Right cardiac atrium (tissue), 5 donors: ENCODE measurements at regions not wholly inside any gene's neighbourhood (a gene's known extent, or its start where the extent isn't known, plus 50 kb on each side); places are given as distances from the start of the nearest gene placed in this dataset.

Experiments used
- ATAC-seq, 2 donors: fragments of 200-7000 bp; cut with Tn5 transposase; one replicate each; pipeline versions ENCODE4 v1.8.0 to v1.9.1; 2020; ENCODE audit warnings: moderate library complexity in 2 of 2, mild to moderate bottlenecking in 1 of 2
- DNase-seq, 3 donors: peaks; one replicate each; pipeline ENCODE4 v3.0.0-alpha.2; 2020
- H3K27ac ChIP-seq: one replicate; pipeline ENCODE4 v1.5.1; 2013; ENCODE audit warnings: mild to moderate bottlenecking, low read length, control low read depth, moderate library complexity
- H3K27me3 ChIP-seq: one replicate; pipeline ENCODE4 v1.6.1; 2013; ENCODE audit not compliant: control insufficient read depth, insufficient read depth
- H3K4me1 ChIP-seq: one replicate; pipeline ENCODE4 v1.6.1; 2013; ENCODE audit warnings: low read length; ENCODE audit not compliant: control insufficient read depth, insufficient read depth
- H3K4me3 ChIP-seq: one replicate; pipeline ENCODE4 v1.5.1; 2013; ENCODE audit warnings: low read length, control low read depth
- H3K9me3 ChIP-seq: one replicate; pipeline ENCODE4 v1.6.1; 2013; ENCODE audit warnings: low read length; ENCODE audit not compliant: control insufficient read depth
- WGBS: extraction: QIAGEN DNeasy Blood & Tissue Kit; methylation state at CpG from one replicate; pipeline ENCODE4 v1.1.7; 2013; 5-methylcytosine and 5-hydroxymethylcytosine counted together
- intact Hi-C, 4 donors: fragments of 100-400 bp; cut with DNase I; formaldehyde crosslinking; loops; one replicate each; pipeline versions ENCODE4 v1.11.0 to v1.14.0; 2022 to 2023
- donor health status: healthy with polysubstance abuse.
- donor health status: DM: no; HTN: yes; CAD: no.
- donor health status: DM: no; HTN: no; CAD: no.
- donor health status: DM: no; HTN: yes; CAD: no; lungs with severe emphysema.
- donor health status: DM: yes; HTN: yes; CAD: no.

- Histone ChIP-seq H3K4me3 (no peak overlapping the region), H3K4me1 (no peaks in the 10 kb centered on the region), H3K27me3 (no peaks in the 10 kb centered on the region), H3K27ac (no peak overlapping the region), H3K9me3 (no peaks in the 10 kb centered on the region)
- 87% methylated on average over 2 of the region's 2 CpGs for WGBS
- ATAC-seq, result no peak
- intact Hi-C loops, result no loop called here
- no peak for DNase-seq
These were observed 726.7 kb downstream of the PCDH18 start for GRCh38 chr4:136805617-136806016.

DNA sequence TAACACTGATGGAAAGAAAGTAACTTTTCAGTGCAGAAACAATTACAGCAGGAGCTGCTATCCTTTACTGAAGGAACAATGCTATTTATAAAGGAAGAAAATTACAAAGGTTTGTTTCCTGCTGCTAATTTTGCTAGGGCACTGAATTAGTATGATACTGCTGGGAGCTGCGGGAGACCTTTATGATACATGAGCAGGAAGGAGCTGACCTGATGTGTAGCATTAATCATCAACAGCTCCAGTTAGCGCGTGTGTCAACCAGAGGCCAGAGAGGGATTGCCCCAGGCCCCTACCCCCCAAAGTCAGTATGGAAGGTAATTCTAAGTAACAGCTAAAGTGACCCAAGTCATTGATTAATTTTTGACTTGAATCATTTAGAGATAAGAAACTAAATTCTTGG lies 728.9 kb downstream of the PCDH18 start:
- DNase-seq (no peak), ATAC-seq (no peak)
- Histone ChIP-seq H3K9me3 (no peaks in the 10 kb centered on the region), H3K4me3 (no peak overlapping the region), H3K27me3 (no peaks in the 10 kb centered on the region), H3K27ac (no peak overlapping the region), H3K4me1 (no peaks in the 10 kb centered on the region)
- 67% methylated on average over 3 of the region's 3 CpGs for WGBS
- intact Hi-C loops, result no loop called here

DNA sequence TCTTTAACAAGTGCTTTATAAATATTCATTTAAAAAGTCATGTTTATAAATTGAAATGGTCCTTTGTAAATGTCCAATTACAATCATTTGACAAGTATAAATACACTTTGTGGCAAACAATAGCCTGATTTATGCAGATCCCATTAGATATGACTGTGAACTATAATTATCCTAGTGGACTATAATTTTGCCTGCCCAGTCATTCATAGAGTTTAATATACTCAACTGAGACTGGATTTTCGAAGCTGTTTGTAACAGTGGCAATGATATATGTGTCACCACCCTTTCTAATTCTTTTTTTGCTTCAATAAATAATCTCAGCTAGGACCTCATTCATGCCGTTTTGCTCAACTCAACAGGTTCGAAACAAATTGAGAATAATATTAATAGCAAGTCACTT lies 732.0 kb downstream of the PCDH18 start:
- Histone ChIP-seq H3K27me3 (no peaks in the 10 kb centered on the region), H3K4me3 (no peak overlapping the region), H3K4me1 (no peaks in the 10 kb centered on the region), H3K9me3 (no peaks in the 10 kb centered on the region), H3K27ac (no peak overlapping the region)
- DNase-seq (no peak), ATAC-seq (no peak)
- 71% methylated on average over 3 of the region's 3 CpGs for WGBS
- intact Hi-C loops, result no loop called here

DNA sequence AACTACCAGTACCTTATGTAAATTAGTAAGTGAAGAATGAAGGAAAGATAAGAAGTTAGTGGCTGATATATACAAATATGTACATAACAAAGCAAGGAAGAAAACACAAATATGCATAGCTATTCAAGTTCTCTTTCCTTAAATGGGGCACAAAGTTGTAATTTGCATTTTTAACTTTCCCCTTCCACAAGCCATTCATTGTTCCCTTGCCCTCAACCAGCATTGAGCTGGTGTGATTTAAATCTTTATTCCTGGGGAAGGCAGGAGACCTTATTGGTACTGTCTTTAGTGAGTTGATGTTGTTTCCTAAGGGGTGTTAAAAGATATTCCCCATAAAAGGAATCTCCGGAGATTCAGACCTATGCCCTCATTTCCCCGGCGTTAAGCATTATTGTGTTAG lies 735.3 kb downstream of the PCDH18 start:
- no peaks in the 10 kb centered on the region for H3K9me3 ChIP-seq
- 74% methylated on average over 3 of the region's 3 CpGs for WGBS
- H3K4me3 ChIP-seq, result no peak overlapping the region
- H3K4me1 ChIP-seq, result no peaks in the 10 kb centered on the region
- H3K27ac ChIP-seq, result no peak overlapping the region
- ATAC-seq (no peak), DNase-seq (no peak)
- intact Hi-C loops, result no loop called here
- no peaks in the 10 kb centered on the region for H3K27me3 ChIP-seq

DNA sequence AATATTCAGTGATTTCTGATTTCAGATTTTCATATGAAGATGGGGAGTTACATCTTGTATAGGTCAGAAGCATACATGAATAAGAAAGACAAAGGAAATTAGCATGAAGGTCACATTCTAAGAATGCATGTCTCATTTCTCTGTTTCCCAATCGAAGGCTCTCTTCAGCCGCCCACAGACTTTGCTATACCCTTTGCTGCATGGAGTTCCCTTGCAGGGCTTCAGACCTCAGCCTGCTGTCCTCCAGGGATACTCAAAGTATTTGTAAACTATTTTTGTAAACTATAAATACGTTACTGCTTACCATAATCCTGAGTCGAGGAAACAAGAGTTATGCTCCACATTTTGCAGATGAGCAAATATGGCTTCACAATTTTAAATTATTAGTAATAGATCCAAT lies 738.4 kb downstream of the PCDH18 start:
- Histone ChIP-seq H3K4me3 (no peak overlapping the region), H3K9me3 (no peaks in the 10 kb centered on the region), H3K27ac (no peak overlapping the region), H3K4me1 (no peaks in the 10 kb centered on the region), H3K27me3 (no peaks in the 10 kb centered on the region)
- intact Hi-C loops, result no loop called here
- 70% methylated on average over 4 of the region's 4 CpGs for whole genome bisulfite sequencing
- ATAC-seq (no peak), DNase-seq (no peak)

- no peak for DNase-seq
- Histone ChIP-seq H3K9me3 (no peaks in the 10 kb centered on the region), H3K27me3 (no peaks in the 10 kb centered on the region), H3K4me3 (no peak overlapping the region), H3K4me1 (no peaks in the 10 kb centered on the region), H3K27ac (no peak overlapping the region)
- ATAC-seq, result no peak
- 83% methylated on average over 1 of the region's 1 CpG for WGBS
- intact Hi-C loops, result no loop called here
These were observed 748.0 kb downstream of the PCDH18 start for GRCh38 chr4:136784326-136784725.

DNA sequence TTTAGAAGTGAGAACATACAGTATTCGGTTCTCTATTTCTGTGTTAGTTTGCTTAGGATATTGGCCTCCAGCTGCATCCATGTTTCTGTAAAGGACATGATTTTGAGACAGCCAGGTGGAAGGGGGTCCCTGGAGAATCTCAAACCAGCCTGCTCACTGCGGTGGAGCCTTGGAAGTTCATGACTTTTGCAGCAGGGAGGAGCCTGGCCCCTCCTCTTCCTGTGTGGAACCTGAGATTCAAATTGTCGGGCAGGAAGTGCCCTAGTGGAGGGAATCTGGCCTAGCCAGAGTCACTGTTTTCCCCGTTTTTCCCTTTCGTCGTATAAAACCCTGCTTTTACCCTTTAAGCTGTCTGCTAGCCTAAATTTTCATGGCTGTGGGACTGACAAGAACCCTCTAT lies 762.6 kb downstream of the PCDH18 start:
- no peaks in the 10 kb centered on the region for H3K27me3 ChIP-seq
- DNase-seq (no peak), ATAC-seq (no peak)
- intact Hi-C loops, result no loop called here
- 86% methylated on average over 6 of the region's 6 CpGs for WGBS
- H3K4me1 ChIP-seq, result no peaks in the 10 kb centered on the region
- no peak overlapping the region for H3K27ac ChIP-seq
- H3K9me3 ChIP-seq, result no peaks in the 10 kb centered on the region
- H3K4me3 ChIP-seq, result no peak overlapping the region

- Histone ChIP-seq H3K4me1 (no peaks in the 10 kb centered on the region), H3K4me3 (no peak overlapping the region), H3K27me3 (no peaks in the 10 kb centered on the region), H3K9me3 (no peaks in the 10 kb centered on the region), H3K27ac (no peak overlapping the region)
- 22% methylated on average over 1 of the region's 1 CpG for WGBS
- ATAC-seq (no peak), DNase-seq (no peak)
- intact Hi-C loops, result no loop called here
These were observed 763.4 kb downstream of the PCDH18 start for GRCh38 chr4:136768925-136769275.

DNA sequence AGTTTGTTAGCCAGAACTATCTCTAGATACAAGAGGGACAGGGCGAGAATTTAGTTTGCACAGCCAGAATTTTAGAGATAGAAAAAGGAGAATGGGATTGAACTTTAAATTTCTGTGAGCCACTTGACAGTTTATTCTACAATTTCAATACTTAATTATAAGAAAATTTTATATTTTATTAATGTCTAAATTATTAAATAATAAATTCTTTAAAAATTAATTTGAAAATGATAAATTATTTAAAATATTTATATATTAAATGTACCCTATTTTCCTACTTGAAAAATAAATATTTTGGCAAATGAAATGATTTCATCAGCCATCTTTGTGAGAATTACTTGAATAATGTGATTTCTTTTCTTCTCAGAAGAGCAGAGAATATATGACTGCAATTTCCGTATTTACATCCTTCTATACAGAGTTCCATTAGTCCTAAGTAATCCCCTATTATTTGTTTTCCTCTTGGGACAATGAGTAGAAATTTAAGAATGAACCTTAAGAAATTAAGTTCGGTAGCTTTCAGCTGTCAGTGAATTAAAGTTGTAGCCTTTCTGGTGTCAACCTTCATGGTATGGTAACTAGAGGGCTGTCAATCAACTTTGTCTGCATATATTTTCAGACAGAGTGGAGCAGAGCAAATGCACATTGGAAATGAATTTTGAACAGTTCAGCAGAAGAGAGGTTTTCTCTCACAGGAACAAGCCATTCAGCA lies 763.9 kb downstream of the PCDH18 start:
- intact Hi-C loops, result no loop called here
- H3K27ac ChIP-seq, result no peak overlapping the region
- H3K4me1 ChIP-seq, result no peaks in the 10 kb centered on the region
- 69% methylated on average over 3 of the region's 3 CpGs for WGBS
- no peak overlapping the region for H3K4me3 ChIP-seq
- H3K9me3 ChIP-seq, result no peaks in the 10 kb centered on the region
- no peaks in the 10 kb centered on the region for H3K27me3 ChIP-seq
- ATAC-seq (no peak), DNase-seq (no peak)

GRCh38 chr4:136763919-136764318 lies 768.4 kb downstream of the PCDH18 start:
- H3K9me3 ChIP-seq, result no peaks in the 10 kb centered on the region
- H3K27me3 ChIP-seq, result no peaks in the 10 kb centered on the region
- intact Hi-C loops, result no loop called here
- DNase-seq (no peak), ATAC-seq (no peak)
- no peak overlapping the region for H3K27ac ChIP-seq
- 49% methylated on average over 3 of the region's 3 CpGs for WGBS
- no peaks in the 10 kb centered on the region for H3K4me1 ChIP-seq
- no peak overlapping the region for H3K4me3 ChIP-seq

- no peak for DNase-seq
- intact Hi-C loops, result no loop called here
- Histone ChIP-seq H3K4me3 (no peak overlapping the region), H3K9me3 (no peaks in the 10 kb centered on the region), H3K27me3 (no peaks in the 10 kb centered on the region), H3K27ac (no peak overlapping the region), H3K4me1 (no peaks in the 10 kb centered on the region)
- WGBS, result 75% methylated on average over 1 of the region's 1 CpG
- no peak for ATAC-seq
These were observed 776.8 kb downstream of the PCDH18 start for GRCh38 chr4:136755531-136755916.
